Activated naive CD4-positive, alpha-beta T cell treated with anti-CD3 and anti-CD28 coated beads, Interleukin-2, amount 10 ng/mL, durations not matched to agents 7 days and 5 days (primary cell): ENCODE measurements at regions not wholly inside any gene's neighbourhood (a gene's known extent, or its start where the extent isn't known, plus 50 kb on each side); places are given as distances from the start of the nearest gene placed in this dataset.
"Not testable (repeated sequence)": the region's sequence is repeated elsewhere in the genome, so short reads cannot be mapped to it uniquely, and the experiment has no call there.

Experiments used
- CTCF ChIA-PET: fragments of 350-600 bp; sonication (Branson Sonifier 250); formaldehyde crosslinking; loops from one replicate; lab custom pipeline; 2021; ENCODE audit warnings: antibody characterized with exemption; lab: Charles Lee
- DNase-seq: peaks from one replicate; pipeline ENCODE4 v3.0.0-alpha.2; 2020
- H3K27ac Mint-ChIP-seq: one replicate; pipeline ENCODE4 v1.8.0; 2021; ENCODE audit warnings: mild to moderate bottlenecking, moderate library complexity, mixed read lengths
- H3K27me3 Mint-ChIP-seq: one replicate; pipeline ENCODE4 v1.8.0; 2021; ENCODE audit warnings: mild to moderate bottlenecking, mixed read lengths
- H3K36me3 Mint-ChIP-seq: one replicate; pipeline ENCODE4 v1.8.0; 2021; ENCODE audit warnings: mixed read lengths
- H3K4me1 Mint-ChIP-seq: one replicate; pipeline ENCODE4 v1.8.0; 2021; ENCODE audit warnings: mixed read lengths
- H3K4me3 Mint-ChIP-seq: one replicate; pipeline ENCODE4 v1.8.0; 2021; ENCODE audit warnings: mild to moderate bottlenecking, moderate library complexity, mixed read lengths
- H3K9me3 Mint-ChIP-seq: one replicate; pipeline ENCODE4 v1.8.0; 2021; ENCODE audit warnings: mixed read lengths

- DNase-seq, H3K27me3 Mint-ChIP-seq, H3K36me3 Mint-ChIP-seq, H3K4me3 Mint-ChIP-seq, CTCF ChIA-PET, H3K4me1 Mint-ChIP-seq, H3K27ac Mint-ChIP-seq: not testable (repeated sequence)
- peaks cover 14% of the 10 kb centered on the region for H3K9me3 Mint-ChIP-seq
Measured at GRCh38 chr16:46381344-46381743, 239.8 kb downstream of the SHCBP1 start.
